ENCODE measurements at regions not wholly inside any gene's neighbourhood (a gene's known extent, or its start where the extent isn't known, plus 50 kb on each side); places are given as distances from the start of the nearest gene placed in this dataset.

- intact Hi-C loops (cut with micrococcal nuclease) = no loop called here
- Histone ChIP-seq H3K4me3 (ENCODE audit: low read length) (no peak overlapping the region), H3K4me1 (ENCODE audit: control insufficient read depth, insufficient read depth, low read length) (peaks cover 4% of the 10 kb centered on the region), H3K36me3 (ENCODE audit: control insufficient read depth, insufficient read depth, low read length) (no peaks in the 10 kb centered on the region), H3K27me3 (ENCODE audit: control insufficient read depth, insufficient read depth, low read length) (no peaks in the 10 kb centered on the region), H3K9me3 (ENCODE audit: control insufficient read depth, insufficient read depth, low read length) (peaks cover 5% of the 10 kb centered on the region), H3K27ac (ENCODE audit: low read length) (no peak overlapping the region)
- Mint-ChIP-seq H3K27ac (peak overlapping the region in 1 of 2 donors; percentile 68), H3K36me3 (no peaks in the 10 kb centered on the region), H3K4me3 (peak overlapping the region; percentile 87), H3K4me1 (peaks cover 0 to 10% of the 10 kb centered on the region in 2 donors), H3K9me3 (peaks cover 2 to 3% of the 10 kb centered on the region in 2 donors), H3K27me3 (ENCODE audit: low read depth in 2 of 2) (peaks cover 0 to 4% of the 10 kb centered on the region in 2 donors)
- ATAC-seq (peak in 1 of 3 donors; percentile 50), DNase-seq (no peak)
- 73% methylated on average over 36 of the region's 36 CpGs for WGBS (ENCODE audit: insufficient coverage)
- no peak for TF ChIP-seq CTCF (IDR thresholded peaks at IDR 0.05)
Observed at GRCh38 chr19:37303591-37304171, 67.2 kb upstream of the ZNF527 start.

- 54% methylated on average over 44 of the region's 44 CpGs for WGBS (ENCODE audit: insufficient coverage)
- Mint-ChIP-seq H3K4me1 (peaks cover 0 to 10% of the 10 kb centered on the region in 2 donors), H3K4me3 (peak overlapping the region; percentile 87), H3K27ac (peak overlapping the region in 1 of 2 donors; percentile 68), H3K9me3 (peaks cover 2 to 3% of the 10 kb centered on the region in 2 donors), H3K36me3 (no peaks in the 10 kb centered on the region), H3K27me3 (ENCODE audit: low read depth in 2 of 2) (peaks cover 0 to 4% of the 10 kb centered on the region in 2 donors)
- Histone ChIP-seq H3K27me3 (ENCODE audit: control insufficient read depth, insufficient read depth, low read length) (no peaks in the 10 kb centered on the region), H3K9me3 (ENCODE audit: control insufficient read depth, insufficient read depth, low read length) (peaks cover 5% of the 10 kb centered on the region), H3K36me3 (ENCODE audit: control insufficient read depth, insufficient read depth, low read length) (no peaks in the 10 kb centered on the region), H3K27ac (ENCODE audit: low read length) (no peak overlapping the region), H3K4me3 (ENCODE audit: low read length) (no peak overlapping the region), H3K4me1 (ENCODE audit: control insufficient read depth, insufficient read depth, low read length) (peaks cover 4% of the 10 kb centered on the region)
- peak in 1 of 3 donors; percentile 60 for ATAC-seq
- no peak for TF ChIP-seq CTCF (IDR thresholded peaks at IDR 0.05)
- intact Hi-C loops (cut with micrococcal nuclease) = no loop called here
- DNase-seq = no peak
Observed at GRCh38 chr19:37304190-37304883, 66.6 kb upstream of the ZNF527 start.

GRCh38 chr19:37304884-37305255 lies 66.0 kb upstream of the ZNF527 start:
- no peak overlapping the region for H3K4me3 ChIP-seq (ENCODE audit: low read length)
- Mint-ChIP-seq H3K27ac (no peak overlapping the region), H3K4me3 (no peak overlapping the region), H3K36me3 (no peaks in the 10 kb centered on the region), H3K4me1 (peaks cover 0 to 10% of the 10 kb centered on the region in 2 donors), H3K27me3 (ENCODE audit: low read depth in 2 of 2) (peaks cover 0 to 4% of the 10 kb centered on the region in 2 donors), H3K9me3 (peaks cover 2 to 3% of the 10 kb centered on the region in 2 donors)
- DNase-seq (no peak), ATAC-seq (no peak)
- intact Hi-C loops (cut with micrococcal nuclease) = no loop called here
- WGBS (ENCODE audit: insufficient coverage) = 96% methylated on average over 17 of the region's 17 CpGs
- TF ChIP-seq CTCF (IDR thresholded peaks at IDR 0.05) = no peak
- peaks cover 5% of the 10 kb centered on the region for H3K9me3 ChIP-seq (ENCODE audit: control insufficient read depth, insufficient read depth, low read length)
- H3K27me3 ChIP-seq (ENCODE audit: control insufficient read depth, insufficient read depth, low read length) = no peaks in the 10 kb centered on the region
- peaks cover 4% of the 10 kb centered on the region for H3K4me1 ChIP-seq (ENCODE audit: control insufficient read depth, insufficient read depth, low read length)
- H3K36me3 ChIP-seq (ENCODE audit: control insufficient read depth, insufficient read depth, low read length) = no peaks in the 10 kb centered on the region
- H3K27ac ChIP-seq (ENCODE audit: low read length) = no peak overlapping the region

Data from natural killer cell (primary cell).